ENCODE measurements at regions not wholly inside any gene's neighbourhood (a gene's known extent, or its start where the extent isn't known, plus 50 kb on each side); places are given as distances from the start of the nearest gene placed in this dataset.

GRCh38 chr2:237250599-237250998 lies 163.4 kb downstream of the COL6A3 start:
- DNase-seq = no peak

- DNase-seq = no peak
Measured at GRCh38 chr2:237251986-237252385, 162.0 kb downstream of the COL6A3 start.

- DNase-seq = no peak
Measured at GRCh38 chr2:237253046-237253702, 160.8 kb downstream of the COL6A3 start.

GRCh38 chr2:237254369-237254861 lies 159.5 kb downstream of the COL6A3 start:
- no peak for DNase-seq

- no peak for DNase-seq
Measured at GRCh38 chr2:237254911-237255578, 158.9 kb downstream of the COL6A3 start.

- no peak for DNase-seq
Measured at GRCh38 chr2:237256887-237257286, 157.1 kb downstream of the COL6A3 start.

- no peak for DNase-seq
Measured at GRCh38 chr2:237257471-237257951, 156.5 kb downstream of the COL6A3 start.

- no peak for DNase-seq
Measured at GRCh38 chr2:237258116-237258515, 155.8 kb downstream of the COL6A3 start.

GRCh38 chr2:237258615-237259014 lies 155.3 kb downstream of the COL6A3 start:
- DNase-seq = no peak

GRCh38 chr2:237259201-237259600 lies 154.8 kb downstream of the COL6A3 start:
- DNase-seq = no peak

GRCh38 chr2:237260039-237260620 lies 153.8 kb downstream of the COL6A3 start:
- DNase-seq = no peak

GRCh38 chr2:237260686-237261085 lies 153.3 kb downstream of the COL6A3 start:
- no peak for DNase-seq

- DNase-seq = no peak
Measured at GRCh38 chr2:237261327-237261726, 152.6 kb downstream of the COL6A3 start.

- DNase-seq = no peak
Measured at GRCh38 chr2:237262838-237263771, 150.9 kb downstream of the COL6A3 start.

GRCh38 chr2:237264480-237265219 lies 149.3 kb downstream of the COL6A3 start:
- DNase-seq = no peak

GRCh38 chr2:237268004-237268708 lies 145.8 kb downstream of the COL6A3 start:
- DNase-seq = no peak

- no peak for DNase-seq
Measured at GRCh38 chr2:237269138-237269875, 144.7 kb downstream of the COL6A3 start.

GRCh38 chr2:237270520-237270919 lies 143.4 kb downstream of the COL6A3 start:
- no peak for DNase-seq

- no peak for DNase-seq
Measured at GRCh38 chr2:237271698-237272652, 142.0 kb downstream of the COL6A3 start.

Data from T-helper 1 cell (primary cell).